ENCODE measurements at regions not wholly inside any gene's neighbourhood (a gene's known extent, or its start where the extent isn't known, plus 50 kb on each side); places are given as distances from the start of the nearest gene placed in this dataset.
"Not testable (repeated sequence)": the region's sequence is repeated elsewhere in the genome, so short reads cannot be mapped to it uniquely, and the experiment has no call there.

GRCh38 chr5:99478450-99478849, 549.6 kb upstream of the CHD1 start:
- TF ChIP-seq CTCF, POLR2A (IDR thresholded peaks at IDR 0.05): not testable (repeated sequence)
